ENCODE measurements at regions not wholly inside any gene's neighbourhood (a gene's known extent, or its start where the extent isn't known, plus 50 kb on each side); places are given as distances from the start of the nearest gene placed in this dataset.

GRCh38 chr18:7307030-7307429 is 76.1 kb downstream of the LRRC30 start:
- H3K23ac ChIP-seq (ENCODE audit: low read length) = no peak overlapping the region
- no peaks in the 10 kb centered on the region for H3K27me3 ChIP-seq (ENCODE audit: insufficient read depth, low read length)

GRCh38 chr18:7307526-7307925 is 76.6 kb downstream of the LRRC30 start:
- no CpG with 5 or more reads among the region's 8 CpGs for WGBS (ENCODE audit: extremely low coverage, insufficient coverage, insufficient read length)
- Histone ChIP-seq H3K4me3 (ENCODE audit: low read depth, low read length) (no peak overlapping the region), H3K14ac (ENCODE audit: low read length) (no peak overlapping the region), H2BK5ac (ENCODE audit: low read depth, low read length, poor library complexity) (no peak overlapping the region), H4K8ac (ENCODE audit: low read depth, low read length) (no peak overlapping the region), H3K4me2 (ENCODE audit: low read length) (no peak overlapping the region), H3K18ac (ENCODE audit: low read length) (peak overlapping the region; percentile 51), H3K27me3 (ENCODE audit: insufficient read depth, low read length) (no peaks in the 10 kb centered on the region), H3K36me3 (ENCODE audit: control insufficient read depth in 1 of 2, insufficient read depth in 2 of 2, low read length in 2 of 2) (no peaks in the 10 kb centered on the region), H3K9me3 (ENCODE audit: insufficient read depth, low read depth, low read length) (no peaks in the 10 kb centered on the region), H3K79me2 (ENCODE audit: control insufficient read depth, insufficient read depth, low read length, poor library complexity) (no peaks in the 10 kb centered on the region), H3K4ac (ENCODE audit: low read depth, low read length) (no peak overlapping the region), H2AK5ac (ENCODE audit: low read length) (no peak overlapping the region), H2BK12ac (ENCODE audit: low read length) (no peak overlapping the region), H2AFZ (ENCODE audit: insufficient read depth, low read length, poor library complexity) (no peak overlapping the region), H3K27ac (ENCODE audit: low read depth, low read length) (no peak overlapping the region), H3K79me1 (ENCODE audit: low read length) (peaks cover 3% of the 10 kb centered on the region), H3K23ac (ENCODE audit: low read length) (no peak overlapping the region), H3K4me1 (ENCODE audit: control insufficient read depth in 1 of 2, insufficient read depth in 2 of 2, low read length in 2 of 2) (peaks cover 2% of the 10 kb centered on the region in 2 experiments), H2BK120ac (ENCODE audit: insufficient read depth, low read length, poor library complexity) (no peak overlapping the region), H4K91ac (ENCODE audit: low read depth, low read length) (no peak overlapping the region), H4K12ac (ENCODE audit: low read depth, low read length) (no peak overlapping the region), H3K9ac (ENCODE audit: low read length) (no peak overlapping the region)
- no peak for DNase-seq

More at GRCh38 chr18:7307030-7307429, 76.1 kb downstream of the LRRC30 start:
- DNase-seq = no peak
- no peak overlapping the region for H3K9ac ChIP-seq (ENCODE audit: low read length)
- no peak overlapping the region for H3K4ac ChIP-seq (ENCODE audit: low read depth, low read length)
- H2BK5ac ChIP-seq (ENCODE audit: low read depth, low read length, poor library complexity) = no peak overlapping the region
- peaks cover 2% of the 10 kb centered on the region in 2 experiments for H3K4me1 ChIP-seq (ENCODE audit: control insufficient read depth in 1 of 2, insufficient read depth in 2 of 2, low read length in 2 of 2)
- H4K91ac ChIP-seq (ENCODE audit: low read depth, low read length) = no peak overlapping the region
- no peak overlapping the region for H3K27ac ChIP-seq (ENCODE audit: low read depth, low read length)
- H3K4me2 ChIP-seq (ENCODE audit: low read length) = no peak overlapping the region
- peaks cover 3% of the 10 kb centered on the region for H3K79me1 ChIP-seq (ENCODE audit: low read length)
- H2BK12ac ChIP-seq (ENCODE audit: low read length) = no peak overlapping the region
- no peak overlapping the region for H4K8ac ChIP-seq (ENCODE audit: low read depth, low read length)
- H2AFZ ChIP-seq (ENCODE audit: insufficient read depth, low read length, poor library complexity) = no peak overlapping the region
- H3K79me2 ChIP-seq (ENCODE audit: control insufficient read depth, insufficient read depth, low read length, poor library complexity) = no peaks in the 10 kb centered on the region
- no peak overlapping the region for H3K18ac ChIP-seq (ENCODE audit: low read length)
- H3K4me3 ChIP-seq (ENCODE audit: low read depth, low read length) = no peak overlapping the region
- no peak overlapping the region for H2AK5ac ChIP-seq (ENCODE audit: low read length)
- no peak overlapping the region for H4K12ac ChIP-seq (ENCODE audit: low read depth, low read length)
- no peaks in the 10 kb centered on the region for H3K9me3 ChIP-seq (ENCODE audit: insufficient read depth, low read depth, low read length)
- no CpG with 5 or more reads among the region's 6 CpGs for WGBS (ENCODE audit: extremely low coverage, insufficient coverage, insufficient read length)
- H3K36me3 ChIP-seq (ENCODE audit: control insufficient read depth in 1 of 2, insufficient read depth in 2 of 2, low read length in 2 of 2) = no peaks in the 10 kb centered on the region
- no peak overlapping the region for H3K14ac ChIP-seq (ENCODE audit: low read length)
- no peak overlapping the region for H2BK120ac ChIP-seq (ENCODE audit: insufficient read depth, low read length, poor library complexity)

GRCh38 chr18:7317804-7318231 is 86.9 kb downstream of the LRRC30 start:
- DNase-seq = no peak
- no peaks in the 10 kb centered on the region for H3K79me2 ChIP-seq (ENCODE audit: control insufficient read depth, insufficient read depth, low read length, poor library complexity)
- no peak overlapping the region for H3K14ac ChIP-seq (ENCODE audit: low read length)
- no peak overlapping the region for H2AK5ac ChIP-seq (ENCODE audit: low read length)
- no peak overlapping the region for H3K4me2 ChIP-seq (ENCODE audit: low read length)
- no peak overlapping the region for H3K9ac ChIP-seq (ENCODE audit: low read length)
- no peak overlapping the region for H3K4ac ChIP-seq (ENCODE audit: low read depth, low read length)
- H2BK5ac ChIP-seq (ENCODE audit: low read depth, low read length, poor library complexity) = no peak overlapping the region
- no peaks in the 10 kb centered on the region for H3K79me1 ChIP-seq (ENCODE audit: low read length)
- H3K4me1 ChIP-seq (ENCODE audit: control insufficient read depth in 1 of 2, insufficient read depth in 2 of 2, low read length in 2 of 2) = peaks cover 0 to 3% of the 10 kb centered on the region in 2 experiments
- no peak overlapping the region for H2BK120ac ChIP-seq (ENCODE audit: insufficient read depth, low read length, poor library complexity)
- no peaks in the 10 kb centered on the region for H3K36me3 ChIP-seq (ENCODE audit: control insufficient read depth in 1 of 2, insufficient read depth in 2 of 2, low read length in 2 of 2)
- no peak overlapping the region for H3K27ac ChIP-seq (ENCODE audit: low read depth, low read length)
- H2BK12ac ChIP-seq (ENCODE audit: low read length) = no peak overlapping the region
- WGBS (ENCODE audit: extremely low coverage, insufficient coverage, insufficient read length) = no CpG with 5 or more reads among the region's 6 CpGs
- H4K91ac ChIP-seq (ENCODE audit: low read depth, low read length) = no peak overlapping the region
- no peak overlapping the region for H3K23ac ChIP-seq (ENCODE audit: low read length)
- H3K27me3 ChIP-seq (ENCODE audit: insufficient read depth, low read length) = no peaks in the 10 kb centered on the region
- no peak overlapping the region for H3K18ac ChIP-seq (ENCODE audit: low read length)
- H4K12ac ChIP-seq (ENCODE audit: low read depth, low read length) = no peak overlapping the region
- H2AFZ ChIP-seq (ENCODE audit: insufficient read depth, low read length, poor library complexity) = no peak overlapping the region
- no peak overlapping the region for H4K8ac ChIP-seq (ENCODE audit: low read depth, low read length)
- no peaks in the 10 kb centered on the region for H3K9me3 ChIP-seq (ENCODE audit: insufficient read depth, low read depth, low read length)
- no peak overlapping the region for H3K4me3 ChIP-seq (ENCODE audit: low read depth, low read length)

GRCh38 chr18:7319161-7319560 is 88.3 kb downstream of the LRRC30 start:
- no CpG with 5 or more reads among the region's 10 CpGs for WGBS (ENCODE audit: extremely low coverage, insufficient coverage, insufficient read length)

More at GRCh38 chr18:7319161-7319560, 88.3 kb downstream of the LRRC30 start:
- Histone ChIP-seq H4K12ac (ENCODE audit: low read depth, low read length) (no peak overlapping the region), H3K79me2 (ENCODE audit: control insufficient read depth, insufficient read depth, low read length, poor library complexity) (no peaks in the 10 kb centered on the region), H3K79me1 (ENCODE audit: low read length) (no peaks in the 10 kb centered on the region), H3K27me3 (ENCODE audit: insufficient read depth, low read length) (no peaks in the 10 kb centered on the region), H3K23ac (ENCODE audit: low read length) (no peak overlapping the region), H2BK12ac (ENCODE audit: low read length) (no peak overlapping the region), H2BK120ac (ENCODE audit: insufficient read depth, low read length, poor library complexity) (no peak overlapping the region), H3K4me3 (ENCODE audit: low read depth, low read length) (no peak overlapping the region), H3K27ac (ENCODE audit: low read depth, low read length) (no peak overlapping the region), H2AK5ac (ENCODE audit: low read length) (no peak overlapping the region), H4K8ac (ENCODE audit: low read depth, low read length) (no peak overlapping the region), H3K4ac (ENCODE audit: low read depth, low read length) (no peak overlapping the region), H2AFZ (ENCODE audit: insufficient read depth, low read length, poor library complexity) (no peak overlapping the region), H3K9ac (ENCODE audit: low read length) (no peak overlapping the region), H3K4me2 (ENCODE audit: low read length) (no peak overlapping the region), H2BK5ac (ENCODE audit: low read depth, low read length, poor library complexity) (no peak overlapping the region), H3K18ac (ENCODE audit: low read length) (no peak overlapping the region), H3K4me1 (ENCODE audit: control insufficient read depth in 1 of 2, insufficient read depth in 2 of 2, low read length in 2 of 2) (peaks cover 0 to 3% of the 10 kb centered on the region in 2 experiments), H3K14ac (ENCODE audit: low read length) (no peak overlapping the region), H3K9me3 (ENCODE audit: insufficient read depth, low read depth, low read length) (no peaks in the 10 kb centered on the region), H3K36me3 (ENCODE audit: control insufficient read depth in 1 of 2, insufficient read depth in 2 of 2, low read length in 2 of 2) (no peaks in the 10 kb centered on the region), H4K91ac (ENCODE audit: low read depth, low read length) (no peak overlapping the region)
- DNase-seq = no peak
